ENCODE measurements at regions not wholly inside any gene's neighbourhood (a gene's known extent, or its start where the extent isn't known, plus 50 kb on each side); places are given as distances from the start of the nearest gene placed in this dataset.
"Not testable (repeated sequence)": the region's sequence is repeated elsewhere in the genome, so short reads cannot be mapped to it uniquely, and the experiment has no call there.

- FAIRE-seq (no peak), DNase-seq (ENCODE audit: low spot score) (no peak)
Observed at GRCh38 chr12:105864901-105865300, 273.9 kb downstream of the NUAK1 start.

GRCh38 chr12:105865886-105866285 lies 272.9 kb downstream of the NUAK1 start:
- DNase-seq (ENCODE audit: low spot score) (no peak), FAIRE-seq (no peak)

GRCh38 chr12:105874121-105874520 lies 264.6 kb downstream of the NUAK1 start:
- DNase-seq (ENCODE audit: low spot score) (no peak), FAIRE-seq (no peak)

GRCh38 chr12:105876396-105876927 lies 262.3 kb downstream of the NUAK1 start:
- FAIRE-seq, result no peak
- DNase-seq (ENCODE audit: low spot score), result no peak

GRCh38 chr12:105878964-105879363 lies 259.8 kb downstream of the NUAK1 start:
- DNase-seq (ENCODE audit: low spot score) (no peak), FAIRE-seq (no peak)

GRCh38 chr12:105880824-105881388 lies 257.8 kb downstream of the NUAK1 start:
- no peak for FAIRE-seq

GRCh38 chr12:105882404-105882803 lies 256.4 kb downstream of the NUAK1 start:
- no peak for FAIRE-seq
- DNase-seq (ENCODE audit: low spot score), result no peak

More at GRCh38 chr12:105880824-105881388, 257.8 kb downstream of the NUAK1 start:
- DNase-seq (ENCODE audit: low spot score), result no peak

GRCh38 chr12:105887131-105887530 lies 251.6 kb downstream of the NUAK1 start:
- FAIRE-seq (no peak), DNase-seq (ENCODE audit: low spot score) (no peak)

GRCh38 chr12:105888696-105889095 lies 250.1 kb downstream of the NUAK1 start:
- no peak for DNase-seq (ENCODE audit: low spot score)
- FAIRE-seq, result no peak

- no peak for FAIRE-seq
- DNase-seq (ENCODE audit: low spot score), result no peak
Observed at GRCh38 chr12:105892362-105892910, 246.3 kb downstream of the NUAK1 start.

- FAIRE-seq; DNase-seq (ENCODE audit: low spot score): not testable (repeated sequence)
Observed at GRCh38 chr12:105895197-105895832, 243.4 kb downstream of the NUAK1 start.

GRCh38 chr12:105897311-105897725 lies 241.4 kb downstream of the NUAK1 start:
- DNase-seq (ENCODE audit: low spot score) (no peak), FAIRE-seq (no peak)

GRCh38 chr12:105898271-105898670 lies 240.5 kb downstream of the NUAK1 start:
- DNase-seq (ENCODE audit: low spot score); FAIRE-seq: not testable (repeated sequence)

- FAIRE-seq (no peak), DNase-seq (ENCODE audit: low spot score) (no peak)
Observed at GRCh38 chr12:105899589-105899988, 239.2 kb downstream of the NUAK1 start.

- DNase-seq (ENCODE audit: low spot score) (no peak), FAIRE-seq (no peak)
Observed at GRCh38 chr12:105906561-105906960, 232.2 kb downstream of the NUAK1 start.

- FAIRE-seq, result no peak
- DNase-seq (ENCODE audit: low spot score), result no peak
Observed at GRCh38 chr12:105907982-105908381, 230.8 kb downstream of the NUAK1 start.

- FAIRE-seq, result no peak
- no peak for DNase-seq (ENCODE audit: low spot score)
Observed at GRCh38 chr12:105910030-105910429, 228.7 kb downstream of the NUAK1 start.

GRCh38 chr12:105911966-105912365 lies 226.8 kb downstream of the NUAK1 start:
- no peak for FAIRE-seq
- DNase-seq (ENCODE audit: low spot score), result no peak

GRCh38 chr12:105912882-105913678 lies 225.7 kb downstream of the NUAK1 start:
- DNase-seq (ENCODE audit: low spot score) (no peak), FAIRE-seq (no peak)

- DNase-seq (ENCODE audit: low spot score), result no peak
- FAIRE-seq, result no peak
Observed at GRCh38 chr12:105915997-105916759, 222.6 kb downstream of the NUAK1 start.

GRCh38 chr12:105916760-105917039 lies 222.1 kb downstream of the NUAK1 start:
- DNase-seq (ENCODE audit: low spot score) (no peak), FAIRE-seq (no peak)
